HG03565 (cell line): ENCODE measurements at regions not wholly inside any gene's neighbourhood (a gene's known extent, or its start where the extent isn't known, plus 50 kb on each side); places are given as distances from the start of the nearest gene placed in this dataset.

ENCODE experiments used
- ATAC-seq: cut with Tn5 transposase; IDR thresholded peaks from one replicate; pipeline ENCODE4 v1.9.1; 2021; ENCODE audit warnings: mild to moderate bottlenecking, moderate library complexity; ENCODE audit not compliant: unreplicated experiment

DNA sequence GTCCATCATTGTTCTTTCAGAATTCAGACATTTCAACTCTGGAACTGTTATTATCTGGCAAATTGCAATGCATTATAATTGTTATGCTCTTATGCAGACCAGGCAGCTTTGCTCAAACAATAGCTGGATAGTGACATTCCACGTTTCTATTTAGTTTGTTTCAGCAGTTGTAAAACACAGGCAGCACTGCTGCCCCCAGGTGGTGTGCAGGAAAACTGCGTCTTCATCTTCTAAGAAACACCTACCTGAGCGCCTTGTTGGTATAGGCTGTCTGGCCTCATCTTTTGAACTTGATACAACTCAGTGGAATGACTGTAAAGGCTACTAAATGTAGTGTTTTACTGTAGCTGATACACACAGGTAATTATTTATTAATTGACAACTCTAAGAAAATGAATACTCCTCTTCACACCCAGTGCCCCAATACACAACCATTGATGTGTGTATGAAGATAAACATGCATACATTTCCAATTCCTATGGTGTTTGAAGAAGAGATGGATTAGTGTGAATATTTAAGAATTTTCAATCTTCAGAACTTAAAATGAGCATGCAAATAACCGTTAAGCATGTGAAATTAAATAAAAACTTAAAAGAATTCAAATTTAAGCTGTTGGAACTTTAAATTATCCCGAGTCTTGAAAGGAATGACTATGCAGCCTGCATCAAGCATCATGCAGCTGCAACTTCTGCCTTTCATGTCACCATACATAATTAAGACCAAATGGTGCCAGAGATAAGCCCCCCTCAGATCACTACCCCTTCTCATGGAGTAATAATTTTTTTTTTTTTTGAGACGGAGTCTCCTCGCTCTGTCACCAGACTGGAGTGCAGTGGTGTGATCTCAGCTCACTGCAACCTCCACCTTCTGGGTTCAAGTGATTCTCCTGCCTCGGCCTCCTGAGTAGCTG lies 85.6 kb downstream of the CD8B2 start:
- no peak for ATAC-seq

DNA sequence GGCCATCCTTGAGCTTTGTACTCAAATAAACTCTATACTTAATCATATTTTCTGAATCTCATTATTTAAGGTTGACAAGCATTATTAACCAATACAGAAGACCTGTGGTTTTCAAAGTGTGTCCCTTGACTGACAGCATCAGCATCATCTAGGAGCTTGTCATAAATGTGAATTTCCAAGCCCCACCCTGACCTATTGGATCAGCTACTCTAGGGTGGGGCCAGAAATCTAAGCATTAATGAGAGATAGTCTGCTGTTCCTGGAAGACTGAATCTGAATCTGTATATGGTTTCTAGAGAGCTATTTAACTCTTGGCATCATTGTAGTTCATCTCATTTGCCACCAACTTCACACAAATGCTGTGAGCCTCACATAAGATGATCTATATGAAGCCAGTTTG lies 86.6 kb downstream of the CD8B2 start:
- ATAC-seq = no peak

DNA sequence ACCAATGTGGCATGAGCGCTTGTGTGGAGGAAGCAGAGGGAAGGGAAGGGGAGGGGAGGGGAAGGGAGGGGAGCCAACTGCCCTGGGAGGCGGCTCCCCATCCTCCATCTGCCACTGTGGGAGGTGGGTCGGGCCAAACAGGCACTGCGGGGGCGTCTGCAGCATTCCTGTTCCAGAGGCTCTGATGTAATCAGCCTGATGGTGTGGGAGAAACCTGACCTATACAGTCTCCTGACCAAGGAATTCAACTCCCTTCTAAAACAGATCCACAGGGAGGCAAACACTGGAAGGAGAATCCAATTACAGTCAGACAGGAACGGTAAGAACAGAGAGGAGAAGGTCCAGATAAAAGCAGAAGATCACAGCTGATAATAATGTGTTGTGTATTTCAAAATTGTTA lies 88.8 kb downstream of the CD8B2 start:
- ATAC-seq = no peak

DNA sequence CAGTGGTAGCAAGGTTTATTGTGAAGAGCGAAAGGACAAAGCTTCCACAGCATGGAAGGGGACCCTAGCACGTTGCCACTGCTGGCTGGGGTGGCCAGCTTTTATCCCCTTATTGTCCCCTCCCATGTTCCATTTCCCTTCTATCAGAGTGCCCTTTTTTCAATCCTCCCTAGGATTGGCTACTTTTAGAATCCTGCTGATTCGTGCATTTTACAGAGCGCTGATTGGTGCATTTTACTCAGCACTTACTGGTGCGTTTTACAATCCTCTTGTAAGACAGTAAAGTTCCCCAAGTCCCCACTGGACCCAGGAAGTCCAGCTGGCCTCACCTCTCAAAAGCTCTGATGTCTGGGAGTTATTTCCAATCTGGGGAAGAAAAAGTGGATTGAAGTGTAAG lies 90.1 kb downstream of the CD8B2 start:
- no peak for ATAC-seq

DNA sequence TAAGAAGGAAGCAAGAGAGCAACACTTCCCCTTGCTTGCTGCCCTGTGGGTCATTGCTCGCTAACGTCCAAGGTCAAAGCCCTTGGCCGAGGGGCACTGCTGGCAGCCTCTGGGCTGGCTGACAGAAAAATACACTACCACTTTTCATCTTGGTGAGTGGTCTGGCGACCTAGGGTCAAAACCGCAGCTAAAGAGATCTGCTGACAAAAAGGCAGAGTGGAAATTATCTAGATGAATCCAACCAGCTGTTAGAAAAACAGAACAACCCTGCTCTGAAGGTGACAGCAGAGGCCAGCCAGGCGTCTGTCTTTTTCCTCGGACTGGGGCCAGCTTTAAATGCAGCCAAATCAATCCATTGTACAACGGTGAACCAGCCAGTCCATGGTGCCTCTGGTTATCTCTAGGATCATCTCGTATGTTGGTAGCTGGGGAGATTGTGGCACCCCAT lies 92.6 kb downstream of the CD8B2 start:
- ATAC-seq = no peak

DNA sequence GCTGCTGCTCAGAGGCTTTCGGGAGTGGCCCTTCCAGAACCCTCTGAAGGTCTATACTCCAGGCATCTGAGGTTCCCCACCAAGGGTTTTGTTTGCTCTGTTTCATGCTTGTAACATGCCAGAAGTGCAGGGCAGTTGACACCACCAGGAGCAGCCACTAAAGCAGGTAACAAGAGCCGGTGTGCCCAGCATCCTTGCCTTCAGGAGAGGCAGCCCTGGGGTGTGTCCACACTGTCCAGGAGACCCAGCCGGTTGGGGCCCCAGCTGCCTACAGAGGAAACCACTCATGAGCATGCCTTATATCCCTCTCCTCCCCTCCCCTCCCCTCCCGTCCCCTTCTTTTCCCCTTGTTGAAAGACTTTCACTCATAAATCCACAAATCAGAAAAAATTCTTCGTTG lies 93.1 kb downstream of the CD8B2 start:
- no peak for ATAC-seq

DNA sequence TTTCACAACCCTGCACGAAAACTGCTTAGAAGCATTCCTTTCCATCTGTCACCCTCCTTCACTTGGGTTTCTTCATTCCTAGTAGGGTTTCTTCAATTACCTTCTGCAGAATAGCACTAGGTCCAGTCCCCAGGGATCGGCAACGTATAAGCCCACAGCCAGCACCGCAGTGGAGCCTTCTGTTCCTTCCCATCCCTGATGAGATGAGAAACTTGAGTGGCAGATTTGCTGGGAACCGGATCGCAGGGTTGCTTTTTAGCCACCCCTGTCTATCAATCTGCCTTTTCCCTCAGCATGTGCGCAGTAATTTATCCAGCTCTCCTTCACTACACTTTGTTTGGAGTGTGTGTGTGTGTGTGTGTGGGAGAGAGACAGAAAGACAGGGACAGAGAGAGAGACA lies 94.2 kb downstream of the CD8B2 start:
- ATAC-seq = no peak

DNA sequence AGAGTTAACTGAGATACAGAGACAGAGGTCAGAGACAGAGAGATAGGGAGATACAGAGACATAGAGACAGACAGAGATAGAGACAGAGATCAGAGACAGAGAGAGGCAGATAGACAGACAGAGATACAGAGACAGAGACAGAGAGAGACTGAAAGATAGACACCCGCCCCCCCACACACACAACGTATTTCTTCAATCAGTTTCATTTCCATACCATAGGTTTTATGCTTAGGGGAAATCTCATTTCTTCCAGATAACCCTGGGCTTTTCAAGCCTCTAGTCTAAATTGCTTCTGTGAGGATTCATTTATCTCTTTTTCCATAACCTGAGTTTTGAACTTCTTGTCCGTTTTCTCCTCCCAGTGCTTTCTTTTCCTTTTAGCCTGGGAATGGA lies 94.6 kb downstream of the CD8B2 start:
- ATAC-seq = no peak

DNA sequence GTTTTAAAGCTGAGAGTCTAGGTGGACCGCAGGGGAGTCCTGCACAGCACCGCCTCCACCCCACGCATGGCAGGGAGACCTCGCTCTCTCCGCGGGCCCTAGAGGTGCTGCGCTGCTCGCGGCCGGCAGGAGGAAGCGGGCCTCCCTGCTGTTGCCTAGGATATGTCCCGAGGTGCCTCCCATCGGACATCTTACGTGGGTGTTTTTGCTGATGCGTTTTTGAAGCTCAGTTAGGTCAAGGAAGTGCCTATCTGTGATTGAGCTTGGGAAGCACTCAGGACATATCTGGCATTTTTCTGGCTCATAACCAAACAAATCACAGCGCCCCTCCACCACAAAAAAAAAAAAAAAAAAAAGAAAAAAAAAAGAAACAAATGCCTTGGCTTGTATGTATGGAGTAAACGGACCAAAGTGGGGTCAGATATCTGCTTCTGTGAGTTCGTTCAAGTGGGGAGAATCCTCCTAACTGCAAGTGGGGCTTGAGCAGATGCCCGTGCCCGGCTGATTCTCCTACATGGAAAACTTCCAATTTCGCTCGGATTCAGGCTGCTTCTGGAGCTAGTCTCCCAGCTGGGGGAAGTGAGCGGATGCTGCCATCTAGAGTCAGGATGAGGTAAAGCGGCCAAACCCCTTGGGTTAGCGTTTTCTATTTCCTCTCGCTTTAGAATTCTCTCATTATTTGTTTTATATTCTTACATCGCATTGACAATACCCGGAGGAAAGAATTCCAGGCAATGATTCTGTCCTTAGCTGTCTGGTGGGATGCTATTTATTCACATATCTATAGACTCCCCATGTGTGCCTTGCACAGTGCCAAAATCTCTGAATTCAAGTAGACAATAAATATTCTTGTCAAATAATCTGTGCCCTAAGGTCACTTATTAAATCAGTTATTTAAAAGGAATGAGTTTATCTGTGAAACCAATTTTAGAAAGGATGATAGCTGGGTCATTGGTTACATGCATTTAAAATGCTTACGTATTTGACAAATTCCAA lies 95.3 kb downstream of the CD8B2 start:
- peak; percentile 56 for ATAC-seq

DNA sequence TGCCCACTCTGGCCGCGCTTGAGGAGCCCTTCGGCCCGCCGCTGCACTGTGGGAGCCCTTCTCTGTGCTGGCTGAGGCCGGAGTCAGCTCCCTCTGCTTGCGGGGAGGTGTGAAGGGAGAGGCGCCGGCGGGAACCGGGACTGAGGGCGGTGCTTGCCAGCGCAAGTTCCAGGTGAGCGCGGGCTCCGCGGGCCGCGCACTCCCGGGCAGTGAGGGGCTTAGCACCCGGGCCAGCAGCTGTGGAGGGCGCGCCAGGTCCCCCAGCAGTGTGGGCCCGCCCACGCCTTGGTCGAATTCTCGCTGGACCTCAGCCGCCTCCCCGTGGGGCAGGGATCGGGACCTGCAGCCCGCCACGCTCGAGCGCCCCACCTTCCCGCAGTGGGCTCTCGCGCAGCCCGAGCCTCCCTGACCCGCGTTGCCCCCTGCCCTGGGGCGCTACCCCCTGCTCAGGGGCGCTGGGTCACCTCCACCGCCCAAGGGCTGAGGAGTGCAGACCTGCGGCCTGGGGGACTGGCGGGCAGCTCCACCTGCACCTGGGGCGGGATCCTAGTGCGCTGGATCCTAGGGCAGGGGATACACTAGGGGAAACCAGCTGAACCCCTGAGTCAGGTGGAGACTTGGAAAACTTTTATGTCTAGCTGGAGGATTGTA lies 97.3 kb downstream of the CD8B2 start:
- no peak for ATAC-seq

DNA sequence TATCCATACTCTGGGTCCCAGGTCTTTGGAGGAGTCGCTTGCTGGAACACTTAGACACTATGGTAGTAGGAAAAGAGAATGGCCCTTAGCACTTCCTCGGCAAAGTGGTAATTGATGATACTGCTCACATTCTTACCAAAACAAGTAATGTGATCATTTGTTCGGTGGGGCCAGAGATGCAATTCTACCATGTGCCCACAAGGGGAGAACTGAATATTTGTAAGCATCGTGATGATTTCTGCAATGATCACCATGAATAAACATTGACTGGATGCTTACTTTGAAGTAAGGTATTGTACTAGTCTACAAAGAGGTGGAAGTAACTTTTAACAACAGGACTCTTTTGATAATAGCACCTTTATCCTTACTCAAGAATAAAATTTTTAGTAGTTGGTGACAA lies 109.7 kb downstream of the CD8B2 start:
- ATAC-seq = no peak

DNA sequence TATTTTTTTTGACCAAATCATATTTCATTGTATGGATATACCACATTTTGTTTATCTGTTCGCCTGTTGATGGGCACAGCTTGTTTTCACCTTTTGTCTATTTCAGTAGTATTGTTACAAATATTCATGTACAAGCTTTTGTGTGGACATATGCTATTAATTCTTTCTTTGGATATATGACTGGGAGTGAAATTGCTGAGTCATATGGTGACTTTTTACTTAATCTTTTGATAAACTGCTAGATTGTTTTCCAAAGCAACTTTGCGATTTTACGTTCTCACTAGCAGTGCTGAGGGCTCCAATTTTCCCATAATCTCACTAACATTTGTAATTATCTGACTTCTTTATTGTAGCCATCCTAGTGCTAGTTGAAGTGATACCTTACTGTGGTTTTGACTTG lies 112.4 kb downstream of the CD8B2 start:
- ATAC-seq = no peak

DNA sequence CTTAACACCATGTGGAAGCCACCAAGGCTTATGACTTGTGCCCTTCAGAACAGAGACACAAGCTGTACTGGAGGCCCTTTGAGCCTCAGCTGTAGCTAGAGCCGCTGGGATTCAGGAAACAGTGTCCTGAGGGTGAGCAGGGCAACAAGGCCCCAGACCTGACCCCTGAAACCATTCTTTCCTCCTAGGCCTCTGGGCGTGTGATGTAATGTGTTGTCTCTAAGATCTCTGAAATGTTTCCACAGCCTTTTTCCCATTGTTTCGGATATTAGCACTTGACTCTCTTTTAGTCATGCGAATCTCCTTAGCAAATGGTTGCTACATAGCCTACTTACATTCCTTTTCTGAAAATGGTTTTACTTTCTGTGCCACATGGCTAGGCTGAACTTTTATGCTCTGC lies 114.9 kb downstream of the CD8B2 start:
- ATAC-seq = no peak

DNA sequence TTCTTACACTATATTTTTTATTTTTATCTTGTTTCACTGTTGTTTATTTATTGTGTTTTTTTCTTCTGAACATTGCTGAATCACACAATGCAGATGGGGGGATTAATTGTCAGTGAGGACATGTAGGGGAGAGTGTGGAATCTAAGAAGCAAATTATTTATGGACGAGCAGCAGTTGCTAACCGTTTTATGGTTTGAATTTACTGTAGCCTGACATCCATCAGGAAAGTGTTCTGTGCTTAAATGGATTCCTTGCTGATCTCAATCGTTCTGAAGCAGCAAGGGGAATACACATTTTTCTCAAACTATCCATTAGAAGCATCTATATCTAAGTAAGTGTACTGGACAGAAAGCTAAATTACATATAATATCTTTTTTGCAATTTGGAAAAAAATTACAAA lies 119.5 kb downstream of the CD8B2 start:
- ATAC-seq = no peak

DNA sequence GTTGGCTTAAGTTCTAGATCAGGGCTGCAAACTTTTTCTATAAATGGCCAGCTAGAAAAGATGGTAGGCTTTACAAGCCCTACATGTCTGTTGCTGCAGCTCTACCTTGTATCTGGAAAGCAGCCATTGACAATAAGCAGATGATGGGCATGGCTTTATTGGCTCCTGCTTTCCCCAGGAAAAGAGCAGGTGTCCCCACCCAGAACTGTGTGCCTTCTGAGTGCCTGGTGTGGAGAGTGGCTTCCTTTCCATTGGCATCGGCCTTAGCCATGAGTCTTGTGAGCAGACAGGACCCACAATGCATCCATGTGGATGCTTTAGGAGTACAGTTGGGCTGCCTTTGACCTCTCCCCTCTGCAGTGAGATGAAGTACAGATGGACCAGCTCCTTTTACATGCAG lies 120.2 kb downstream of the CD8B2 start:
- ATAC-seq = no peak

DNA sequence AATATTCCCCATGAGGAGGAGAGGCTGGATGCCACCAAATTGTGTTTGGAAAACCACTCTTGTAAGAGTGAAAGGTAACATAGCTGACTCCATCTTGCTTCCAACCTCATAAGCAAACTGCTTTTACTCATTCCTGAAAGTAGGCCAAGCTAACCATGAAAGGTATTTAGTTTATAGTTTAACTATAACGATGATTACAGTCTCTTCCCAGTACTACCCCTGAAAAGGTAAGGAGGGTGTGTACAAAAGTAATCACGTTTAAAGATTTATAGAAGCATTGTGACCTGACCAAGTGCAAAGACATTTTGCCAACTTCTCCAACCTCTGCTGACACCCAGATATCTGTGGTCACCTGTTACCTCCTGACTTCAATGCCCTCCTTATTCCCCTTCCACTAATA lies 122.6 kb downstream of the CD8B2 start:
- ATAC-seq = no peak

DNA sequence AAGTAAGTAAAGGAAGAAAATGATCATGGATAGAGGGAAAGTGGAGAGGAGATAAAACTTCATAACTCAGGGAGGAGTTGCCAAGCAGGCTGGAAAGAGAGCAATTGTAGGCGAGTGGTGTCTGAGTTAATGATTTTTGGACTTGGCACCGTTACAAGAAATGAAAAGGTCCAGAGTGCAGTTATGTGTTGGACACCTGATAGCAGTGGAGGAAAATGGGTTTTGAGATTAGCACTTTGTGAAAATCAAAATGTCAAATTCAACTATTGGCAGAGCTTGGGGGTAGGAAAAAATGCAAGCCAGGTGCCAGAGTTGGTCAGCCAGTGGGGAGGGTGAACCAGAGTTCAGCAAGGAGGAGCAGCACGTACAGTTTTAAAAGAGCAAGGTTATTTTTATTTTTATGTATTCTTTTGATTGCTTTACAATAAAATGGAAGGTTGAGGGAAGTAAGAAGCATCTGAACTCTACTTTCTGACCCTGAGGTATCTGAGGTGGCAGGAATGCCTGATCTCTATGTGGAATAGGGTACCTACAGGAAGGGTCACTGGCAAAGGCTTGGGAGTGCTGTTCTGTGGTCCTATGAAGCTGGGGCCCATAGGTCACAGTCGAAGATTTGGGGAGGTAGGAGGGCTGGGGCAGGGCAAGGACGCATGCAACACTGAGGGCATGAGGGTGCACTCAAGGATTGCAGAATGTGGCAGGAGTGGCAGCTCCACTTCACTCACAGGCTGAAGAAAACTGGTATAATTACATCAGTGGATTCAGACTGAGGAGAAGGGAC lies 127.5 kb downstream of the CD8B2 start:
- ATAC-seq = no peak

DNA sequence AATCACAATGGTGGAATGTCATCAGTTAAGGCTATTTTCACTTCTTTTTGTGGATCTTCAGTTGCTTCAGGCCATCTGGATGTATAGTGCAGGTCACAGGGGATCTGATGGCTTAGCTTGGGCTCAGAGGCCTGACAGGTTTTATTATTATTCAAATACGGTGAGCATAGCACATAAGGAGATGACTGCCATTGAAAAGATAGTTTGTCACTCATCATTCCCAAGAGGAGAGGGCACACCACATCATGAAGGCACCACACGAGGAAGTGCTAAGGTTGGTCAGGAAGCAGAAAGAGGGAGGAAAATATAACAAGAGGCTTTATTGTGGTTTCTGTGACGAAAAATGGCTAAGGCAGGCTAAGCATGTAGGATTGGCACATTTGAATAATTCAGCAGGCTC lies 131.4 kb downstream of the CD8B2 start:
- no peak for ATAC-seq

DNA sequence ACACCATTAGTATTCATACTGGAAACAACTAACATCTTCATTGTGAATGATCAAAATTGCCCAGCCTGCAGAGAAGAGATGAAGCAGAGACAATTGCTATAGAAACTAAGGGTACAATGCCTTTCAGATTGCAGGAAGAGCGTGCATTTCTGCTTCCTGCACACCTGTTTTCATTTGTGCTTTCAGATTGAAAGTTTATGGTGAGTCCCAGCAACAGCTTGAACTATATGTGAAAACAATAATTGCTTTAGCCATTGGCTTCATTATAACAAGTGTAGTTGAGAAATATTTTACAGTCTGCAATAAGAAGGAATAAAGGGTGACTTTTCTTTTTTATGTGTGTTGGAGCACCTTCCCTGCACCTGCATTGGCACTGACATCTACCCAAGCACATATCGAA lies 136.3 kb downstream of the CD8B2 start:
- no peak for ATAC-seq

DNA sequence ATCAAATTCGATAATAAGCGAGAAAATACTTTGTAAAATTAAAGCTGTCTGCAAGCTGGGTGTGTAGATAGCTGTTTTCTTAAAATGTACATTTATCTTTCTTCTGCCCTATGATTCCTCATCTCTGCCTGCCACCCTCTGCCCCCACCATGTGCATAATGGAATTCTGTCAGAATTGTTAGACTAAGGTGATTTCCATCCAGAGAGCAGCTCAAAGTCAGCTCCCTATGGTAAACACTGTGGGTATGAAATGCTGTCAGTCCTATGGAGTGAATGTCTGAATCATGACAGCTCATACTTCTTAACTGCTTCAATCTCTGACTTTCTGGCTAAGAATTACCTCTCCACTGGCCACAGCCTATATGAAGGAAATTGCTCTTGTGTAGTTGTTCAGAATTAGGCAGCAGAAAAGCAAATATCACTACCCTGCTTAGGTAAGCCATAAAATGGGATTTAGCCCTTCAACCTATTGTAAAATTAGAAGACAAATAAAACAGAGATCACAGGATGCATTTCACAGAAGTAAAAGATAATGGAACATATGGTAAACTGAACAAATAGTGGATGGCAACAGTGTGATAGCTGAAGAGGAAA lies 137.7 kb downstream of the CD8B2 start:
- ATAC-seq = no peak
